DND-41 (cell line): ENCODE measurements at regions not wholly inside any gene's neighbourhood (a gene's known extent, or its start where the extent isn't known, plus 50 kb on each side); places are given as distances from the start of the nearest gene placed in this dataset.

Source experiments
- ATAC-seq: fragments of 200-7000 bp; cut with Tn5 transposase; 3 replicates; pipeline ENCODE4 v1.9.1; 2021; ENCODE audit warnings: low read depth; ENCODE audit not compliant: insufficient read depth
- DNase-seq: peaks from one replicate; pipeline ENCODE4 v3.0.0-alpha.2; 2020
- H2AFZ ChIP-seq: 2 replicates; pipeline ENCODE4 v1.6.0; 2012; ENCODE audit warnings: low read depth, low read length
- H3K27ac ChIP-seq: 2 replicates; pipeline ENCODE4 v1.5.1; 2012; ENCODE audit warnings: low read length, inconsistent platforms
- H3K27me3 ChIP-seq: fragments of 200-600 bp; sonication (generic); 2 replicates; pipeline ENCODE4 v1.6.0; 2012; ENCODE audit warnings: low read length, mild to moderate bottlenecking, inconsistent platforms; ENCODE audit not compliant: insufficient read depth, poor library complexity
- H3K36me3 ChIP-seq: 2 replicates; pipeline ENCODE4 v1.5.1; 2012; ENCODE audit warnings: low read length, inconsistent platforms; ENCODE audit not compliant: insufficient read depth
- H3K4me1 ChIP-seq: 2 replicates; pipeline ENCODE4 v1.5.1; 2012; ENCODE audit warnings: mild to moderate bottlenecking, low read length; ENCODE audit not compliant: insufficient read depth
- H3K4me2 ChIP-seq: 2 replicates; pipeline ENCODE4 v1.6.0; 2012; ENCODE audit warnings: mild to moderate bottlenecking, moderate library complexity, low read length, inconsistent platforms; ENCODE audit not compliant: insufficient read depth
- H3K4me3 ChIP-seq, 2 experiments: fragments of 200-600 bp in 1 of 2; shearing (Covaris generic) in 1 of 2; 2 replicates each; pipeline ENCODE4 v1.5.1; 2012 to 2016; ENCODE audit warnings: inconsistent platforms in 2 of 2, low read length in 2 of 2, mild to moderate bottlenecking in 2 of 2, low read depth in 1 of 2, moderate library complexity in 1 of 2
- H3K79me2 ChIP-seq: 2 replicates; pipeline ENCODE4 v1.6.0; 2012; ENCODE audit warnings: low read length, inconsistent platforms; ENCODE audit not compliant: insufficient read depth
- H3K9ac ChIP-seq: 2 replicates; pipeline ENCODE4 v1.6.0; 2012; ENCODE audit warnings: low read depth, mild to moderate bottlenecking, inconsistent platforms, low read length, moderate library complexity
- H3K9me3 ChIP-seq: 2 replicates; pipeline ENCODE4 v1.5.1; 2012; ENCODE audit warnings: low read length, moderate library complexity, mild to moderate bottlenecking, inconsistent platforms; ENCODE audit not compliant: insufficient read depth, severe bottlenecking
- H4K20me1 ChIP-seq: 2 replicates; pipeline ENCODE4 v1.6.0; 2012; ENCODE audit warnings: low read length; ENCODE audit not compliant: insufficient read depth
- EZH2 ChIP-seq: IDR thresholded peaks from 3 replicates; pipeline ENCODE4 v1.6.1; 2012; ENCODE audit warnings: borderline replicate concordance, low read depth, mild to moderate bottlenecking, moderate library complexity, low read length, inconsistent platforms; ENCODE audit not compliant: severe bottlenecking
- TF ChIP-seq, protein P1 (sequence below): IDR thresholded peaks from 2 replicates; pipeline ENCODE4 v1.5.1; 2012; ENCODE audit warnings: borderline replicate concordance, low read length, moderate library complexity, mild to moderate bottlenecking; ENCODE audit not compliant: poor library complexity, severe bottlenecking; ENCODE audit errors: extremely low read depth

- ATAC-seq (no peak), DNase-seq (no peak)
- Histone ChIP-seq H3K27ac (peak overlapping the region; percentile 73; the same call in 1 of the 2 replicates), H3K4me3 (no peak overlapping the region), H3K79me2 (no peaks in the 10 kb centered on the region), H3K4me2 (no peak overlapping the region), H3K9me3 (no peaks in the 10 kb centered on the region), H3K4me1 (peaks cover 73% of the 10 kb centered on the region), H4K20me1 (no peaks in the 10 kb centered on the region), H3K9ac (no peak overlapping the region), H2AFZ (no peak overlapping the region), H3K36me3 (no peaks in the 10 kb centered on the region), H3K27me3 (no peaks in the 10 kb centered on the region)
- TF ChIP-seq EZH2 = no peak
- TF ChIP-seq, protein P1, sequence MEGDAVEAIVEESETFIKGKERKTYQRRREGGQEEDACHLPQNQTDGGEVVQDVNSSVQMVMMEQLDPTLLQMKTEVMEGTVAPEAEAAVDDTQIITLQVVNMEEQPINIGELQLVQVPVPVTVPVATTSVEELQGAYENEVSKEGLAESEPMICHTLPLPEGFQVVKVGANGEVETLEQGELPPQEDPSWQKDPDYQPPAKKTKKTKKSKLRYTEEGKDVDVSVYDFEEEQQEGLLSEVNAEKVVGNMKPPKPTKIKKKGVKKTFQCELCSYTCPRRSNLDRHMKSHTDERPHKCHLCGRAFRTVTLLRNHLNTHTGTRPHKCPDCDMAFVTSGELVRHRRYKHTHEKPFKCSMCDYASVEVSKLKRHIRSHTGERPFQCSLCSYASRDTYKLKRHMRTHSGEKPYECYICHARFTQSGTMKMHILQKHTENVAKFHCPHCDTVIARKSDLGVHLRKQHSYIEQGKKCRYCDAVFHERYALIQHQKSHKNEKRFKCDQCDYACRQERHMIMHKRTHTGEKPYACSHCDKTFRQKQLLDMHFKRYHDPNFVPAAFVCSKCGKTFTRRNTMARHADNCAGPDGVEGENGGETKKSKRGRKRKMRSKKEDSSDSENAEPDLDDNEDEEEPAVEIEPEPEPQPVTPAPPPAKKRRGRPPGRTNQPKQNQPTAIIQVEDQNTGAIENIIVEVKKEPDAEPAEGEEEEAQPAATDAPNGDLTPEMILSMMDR = no peak
Measured at GRCh38 chr6:14380086-14380820, 262.7 kb downstream of the CD83 start.

DNA sequence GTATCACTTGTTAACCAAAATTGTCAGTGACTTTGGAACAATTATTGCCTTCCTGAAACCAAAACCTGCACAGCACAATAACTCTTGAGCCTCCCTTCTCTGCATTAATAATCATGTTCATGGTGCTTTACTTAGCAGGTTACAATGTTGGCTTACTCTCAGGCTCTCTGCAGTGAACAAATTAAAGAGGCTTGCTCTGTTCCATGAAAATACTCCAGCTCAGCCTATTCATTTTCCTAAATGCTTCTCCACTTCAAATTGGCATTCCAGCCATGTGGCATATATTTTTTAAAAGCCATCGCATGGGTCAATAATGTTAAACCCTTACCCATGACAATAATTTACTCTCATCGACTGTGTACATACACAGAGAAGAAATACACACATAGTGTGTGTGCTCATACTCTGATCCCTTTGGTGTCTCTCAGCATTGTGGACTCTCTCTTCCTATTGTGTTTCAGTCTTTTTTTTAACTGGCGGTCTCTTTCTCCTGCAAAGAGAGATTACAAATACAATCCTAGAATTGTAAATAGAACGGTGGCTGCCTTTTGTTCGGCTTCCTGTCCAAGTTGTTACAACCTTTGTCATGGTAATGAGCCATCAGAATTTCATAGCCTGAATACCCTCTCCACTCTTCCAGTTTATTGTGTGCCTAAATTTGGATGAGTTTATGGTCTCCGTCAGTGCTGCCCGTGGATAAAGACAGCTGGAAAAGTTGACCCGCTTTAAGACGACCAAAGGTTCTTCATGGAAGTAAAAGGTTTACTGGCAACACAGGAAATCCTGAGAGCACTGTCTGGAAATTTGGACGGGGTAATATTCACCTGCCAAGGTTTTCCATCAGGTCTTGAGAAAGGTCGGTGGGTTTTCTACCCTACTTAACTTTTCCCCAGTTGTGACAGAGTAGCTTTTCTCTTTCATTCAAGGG lies 263.6 kb downstream of the CD83 start:
- peak overlapping the region; percentile 16; the same call in 1 of the 2 replicates for H3K9ac ChIP-seq
- no peak overlapping the region for H2AFZ ChIP-seq
- H3K79me2 ChIP-seq = no peaks in the 10 kb centered on the region
- no peaks in the 10 kb centered on the region for H4K20me1 ChIP-seq
- TF ChIP-seq, protein P1 = no peak
- no peak for TF ChIP-seq EZH2
- no peak overlapping the region for H3K4me3 ChIP-seq
- no peak for ATAC-seq
- H3K4me1 ChIP-seq = peaks cover 73% of the 10 kb centered on the region
- H3K9me3 ChIP-seq = no peaks in the 10 kb centered on the region
- H3K27me3 ChIP-seq = no peaks in the 10 kb centered on the region
- DNase-seq = no peak
- 0 out of 2 replicates have a peak overlapping the region, but pooled peaks have one; percentile 3 for H3K4me2 ChIP-seq
- no peaks in the 10 kb centered on the region for H3K36me3 ChIP-seq
- H3K27ac ChIP-seq = peak overlapping the region; percentile 73

GRCh38 chr6:14381829-14382677 lies 264.5 kb downstream of the CD83 start:
- Histone ChIP-seq H3K27me3 (no peaks in the 10 kb centered on the region), H3K4me1 (peaks cover 73% of the 10 kb centered on the region), H3K4me3 (no peak overlapping the region), H3K4me2 (peak overlapping the region; percentile 3; the same call in 1 of the 2 replicates), H4K20me1 (no peaks in the 10 kb centered on the region), H3K36me3 (no peaks in the 10 kb centered on the region), H3K9me3 (no peaks in the 10 kb centered on the region), H3K79me2 (no peaks in the 10 kb centered on the region), H3K9ac (peak overlapping the region; percentile 16; the same call in 1 of the 2 replicates), H3K27ac (peak overlapping the region; percentile 73), H2AFZ (no peak overlapping the region)
- ATAC-seq = peak; percentile 95
- DNase-seq = peak; percentile 89
- TF ChIP-seq, protein P1 = peak; percentile 27
- no peak for TF ChIP-seq EZH2
